GM23338 (cell line): ENCODE measurements at regions not wholly inside any gene's neighbourhood (a gene's known extent, or its start where the extent isn't known, plus 50 kb on each side); places are given as distances from the start of the nearest gene placed in this dataset.

Source experiments
- CTCF ChIP-seq, 2 experiments: fragments of 200-600 bp in 1 of 2; sonication (generic) in 1 of 2; conservative IDR thresholded peaks; 2 replicates each; pipeline versions ENCODE4 v1.5.1 to v1.6.1; 2016 to 2017; ENCODE audit warnings: antibody characterized with exemption in 2 of 2, low read depth in 2 of 2, mild to moderate bottlenecking in 2 of 2, moderate library complexity in 1 of 2
- EZH2 ChIP-seq: fragments of 200-600 bp; sonication (generic); IDR thresholded peaks from one replicate; pipeline ENCODE4 v1.8.0; 2017; ENCODE audit warnings: antibody characterized with exemption, mild to moderate bottlenecking, low read depth; ENCODE audit not compliant: unreplicated experiment
- REST ChIP-seq: IDR thresholded peaks from one replicate; pipeline ENCODE4 v1.6.1; 2018; ENCODE audit warnings: antibody characterized with exemption; ENCODE audit not compliant: unreplicated experiment

DNA sequence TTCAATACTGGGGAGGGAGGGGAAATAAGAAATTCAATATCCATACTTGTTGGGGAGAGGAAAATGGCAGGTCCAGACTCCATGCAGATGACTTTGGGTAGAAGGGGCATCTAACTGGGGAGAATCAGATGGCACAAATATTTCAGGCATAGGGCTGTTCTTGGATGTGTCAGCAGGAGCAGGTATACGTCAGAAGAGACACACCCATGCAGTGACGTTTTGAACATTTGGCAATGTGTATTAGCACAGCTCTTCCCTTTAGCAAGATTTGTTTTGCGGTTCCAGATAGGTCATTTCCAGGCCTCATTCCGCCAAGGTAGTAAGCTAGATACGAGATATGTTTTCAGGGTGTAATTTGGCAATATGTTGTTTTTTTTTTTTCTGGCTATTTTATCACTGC, 187.2 kb upstream of the CDH10 start:
- TF ChIP-seq CTCF (conservative IDR thresholded peaks at IDR 0.05; ENCODE audit: low read depth in 2 of 2) (no peak), REST (no peak), EZH2 (no peak)
